K562 (cell line): ENCODE measurements at regions not wholly inside any gene's neighbourhood (a gene's known extent, or its start where the extent isn't known, plus 50 kb on each side); places are given as distances from the start of the nearest gene placed in this dataset.

ENCODE experiments used
- ATAC-seq: fragments of 200-7000 bp; cut with Tn5 transposase; 3 replicates; pipeline ENCODE4 v1.9.1; 2020; ENCODE audit warnings: moderate library complexity
- BruUV-seq: library from RNA; stranded (reverse); fragments of 400-500 nt; replicated peaks from 2 replicates; lab custom pipeline; 2021; lab: Mats Ljungman, UMichigan
- CTCF ChIA-PET: fragments of 300-600 bp; formaldehyde crosslinking; extraction: SDS; loops from one replicate; lab custom pipeline; 2021; ENCODE audit warnings: low intra/inter-chr PET ratio; lab: Yijun Ruan, JAX
- POLR2A ChIA-PET: fragments of 300-600, 350-650 bp; sonication (Branson Sonifier 250); formaldehyde crosslinking; extraction: SDS; loops from one replicate; lab custom pipeline; 2021; ENCODE audit warnings: antibody characterized with exemption, inconsistent platforms; lab: Yijun Ruan, JAX
- DNase-seq, 4 experiments: peaks; one replicate each; pipeline versions ENCODE4 v3.0.0 to v3.0.0-alpha.2; 2011 to 2018; ENCODE audit warnings: low spot score in 3 of 4, mixed read lengths in 3 of 4; ENCODE audit errors: extremely low read depth in 1 of 4
- FAIRE-seq: peaks from 2 replicates; lab custom pipeline; 2011; peaks lifted over from hg19 to GRCh38; lab: Jason Lieb, UNC
- H2AFZ ChIP-seq: 2 replicates; pipeline ENCODE4 v1.6.0; 2011; ENCODE audit warnings: low read depth, low read length, control low read depth, inconsistent platforms
- H3K27ac ChIP-seq: fragments of 200-600 bp; 3 replicates; pipeline ENCODE4 v1.8.0; 2011; ENCODE audit warnings: low read depth, mild to moderate bottlenecking, control low read depth, inconsistent platforms, low read length, moderate library complexity, mixed read lengths; ENCODE audit errors: extremely low read depth
- H3K27me3 ChIP-seq, 2 experiments: fragments of 300-600 bp in 1 of 2; 2 replicates in 1 of 2; 3 replicates in 1 of 2; pipeline versions ENCODE4 v1.6.0 to v1.8.0; 2011; ENCODE audit warnings: inconsistent platforms in 2 of 2, low read length in 2 of 2, mild to moderate bottlenecking in 1 of 2, mixed read lengths in 1 of 2, moderate library complexity in 1 of 2; ENCODE audit not compliant: control insufficient read depth in 2 of 2, insufficient read depth in 2 of 2
- H3K36me3 ChIP-seq: fragments of 300-600 bp; 3 replicates; pipeline ENCODE4 v1.8.0; 2011; ENCODE audit warnings: mild to moderate bottlenecking, low read length, inconsistent platforms; ENCODE audit not compliant: control insufficient read depth, insufficient read depth
- H3K4me1 ChIP-seq, 2 experiments: fragments of 200-600 bp in 1 of 2; replicated peaks in 1 of 2; 2 replicates in 1 of 2; 3 replicates in 1 of 2; pipeline versions ENCODE4 v1.5.1 to v1.8.0; 2011; ENCODE audit warnings: inconsistent platforms in 2 of 2, low read length in 2 of 2, mild to moderate bottlenecking in 1 of 2, mixed read lengths in 1 of 2, moderate library complexity in 1 of 2; ENCODE audit not compliant: control insufficient read depth in 2 of 2, insufficient read depth in 2 of 2
- H3K4me2 ChIP-seq: 2 replicates; pipeline ENCODE4 v1.6.1; 2011; ENCODE audit warnings: low read length, control low read depth, inconsistent platforms, mixed read lengths; ENCODE audit not compliant: insufficient read depth
- H3K4me3 ChIP-seq: fragments of 200-600 bp; sonication (generic), shearing (Covaris generic); 2 replicates; pipeline ENCODE4 v1.5.1; 2016; ENCODE audit warnings: control low read depth, inconsistent platforms
- H3K79me2 ChIP-seq: fragments of 200-600 bp; 3 replicates; pipeline ENCODE4 v1.8.0; 2011; ENCODE audit warnings: low read length, inconsistent platforms; ENCODE audit not compliant: control insufficient read depth, insufficient read depth
- H3K9ac ChIP-seq, 2 experiments: 2 replicates each; pipeline versions ENCODE4 v1.6.0 to v1.6.1; 2011; ENCODE audit warnings: low read depth in 2 of 2, low read length in 2 of 2, control low read depth in 1 of 2, inconsistent platforms in 1 of 2, mild to moderate bottlenecking in 1 of 2, mixed read lengths in 1 of 2; ENCODE audit not compliant: insufficient read depth in 1 of 2
- H3K9me1 ChIP-seq: one replicate; pipeline ENCODE4 v1.6.0; 2011; ENCODE audit warnings: inconsistent platforms, mild to moderate bottlenecking, low read length, moderate library complexity; ENCODE audit not compliant: control insufficient read depth, insufficient read depth
- H3K9me3 ChIP-seq: replicated peaks from 2 replicates; pipeline ENCODE4 v1.5.1; 2011; ENCODE audit warnings: low read depth, low read length, inconsistent platforms; ENCODE audit not compliant: control insufficient read depth, insufficient read depth
- H4K20me1 ChIP-seq: replicated peaks from 2 replicates; pipeline ENCODE4 v1.6.1; 2011; ENCODE audit warnings: low read length, inconsistent platforms, mixed read lengths; ENCODE audit not compliant: control insufficient read depth, insufficient read depth
- CEBPG ChIP-seq, 3 experiments: fragments of 200-800 bp in 1 of 3; sonication (Bioruptor generic) in 1 of 3; sonication (generic) in 1 of 3; formaldehyde crosslinking in 1 of 3; IDR thresholded peaks in 2 of 3; conservative IDR thresholded peaks in 1 of 3; 2 replicates each; pipeline versions ENCODE4 v1.6.1 to v1.8.0; 2016 to 2022; ENCODE audit warnings: missing compliant biosample characterization in 2 of 3, missing genetic modification characterization in 2 of 3, mild to moderate bottlenecking in 1 of 3, missing genetic modification reagents in 1 of 3
- HDAC2 ChIP-seq: fragments of 450-650 bp; IDR thresholded peaks from 2 replicates; pipeline ENCODE4 v1.6.1; 2016; ENCODE audit warnings: mild to moderate bottlenecking
- HNRNPLL ChIP-seq: fragments of 200-400 bp; formaldehyde crosslinking; IDR thresholded peaks from 2 replicates; pipeline ENCODE4 v1.6.1; 2017; ENCODE audit warnings: low read length, low read depth, mild to moderate bottlenecking; ENCODE audit not compliant: poor library complexity, severe bottlenecking
- MCM2 ChIP-seq: fragments of 450-650 bp; IDR thresholded peaks from 2 replicates; pipeline ENCODE4 v1.6.1; 2017; ENCODE audit warnings: low read depth, mild to moderate bottlenecking
- NCOA1 ChIP-seq: fragments of 450-650 bp; IDR thresholded peaks from 2 replicates; pipeline ENCODE4 v1.6.1; 2016; ENCODE audit warnings: low read depth
- RBM14 ChIP-seq: fragments of 200-400 bp; formaldehyde crosslinking; IDR thresholded peaks from 2 replicates; pipeline ENCODE4 v1.6.1; 2018; ENCODE audit warnings: low read depth, mild to moderate bottlenecking, low read length, moderate library complexity, borderline replicate concordance; ENCODE audit not compliant: insufficient read depth
- RBM25 ChIP-seq: fragments of 200-400 bp; formaldehyde crosslinking; IDR thresholded peaks from 2 replicates; pipeline ENCODE4 v1.6.1; 2018; ENCODE audit warnings: low read length, low read depth, moderate library complexity; ENCODE audit not compliant: severe bottlenecking
- RCOR1 ChIP-seq, 2 experiments: IDR thresholded peaks; 2 replicates each; pipeline ENCODE4 v1.6.1; 2012; ENCODE audit warnings: low read depth in 2 of 2, low read length in 2 of 2, borderline replicate concordance in 1 of 2, improper control_type of control experiment in 1 of 2
- RNF2 ChIP-seq: sonication (generic); IDR thresholded peaks from 2 replicates; pipeline ENCODE4 v1.6.1; 2016
- SAFB ChIP-seq: fragments of 200-400 bp; formaldehyde crosslinking; IDR thresholded peaks from 2 replicates; pipeline ENCODE4 v1.6.1; 2017; ENCODE audit warnings: low read depth, low read length, borderline replicate concordance
- TARDBP ChIP-seq: fragments of 450-650 bp; IDR thresholded peaks from 2 replicates; pipeline ENCODE4 v1.6.1; 2016
- ZBED1 ChIP-seq: IDR thresholded peaks from 2 replicates; pipeline ENCODE4 v1.6.1; 2014
- ZNF561 ChIP-seq: fragments of 450-650 bp; formaldehyde crosslinking; conservative IDR thresholded peaks from 2 replicates; pipeline ENCODE4 v1.4.0; 2020; ENCODE audit warnings: mild to moderate bottlenecking, moderate library complexity
- WGBS: fragments of 100-300 bp; shearing (Covaris generic); methylation state at CpG from one replicate; pipeline ENCODE4 v1.1.6; 2016; ENCODE audit warnings: low coverage, mixed read lengths; ENCODE audit not compliant: insufficient coverage; ENCODE audit errors: missing lambda C conversion rate; 5-methylcytosine and 5-hydroxymethylcytosine counted together
- in situ Hi-C: fragments of 300-500 bp; cut with MboI; formaldehyde crosslinking; loops from 4 replicates; pipeline ENCODE4 v1.15.0; 2018; ENCODE audit warnings: inconsistent platforms, mixed read lengths
- intact Hi-C: fragments of 100-400 bp; cut with micrococcal nuclease; formaldehyde crosslinking; loops from 2 replicates; pipeline ENCODE4 v1.14.2; 2022
- TF ChIP-seq, protein P1 (sequence below), 2 experiments: fragments of 200-800 bp in 1 of 2; sonication (Bioruptor generic) in 1 of 2; sonication (generic) in 1 of 2; formaldehyde crosslinking in 1 of 2; IDR thresholded peaks in 1 of 2; conservative IDR thresholded peaks in 1 of 2; 2 replicates each; pipeline versions ENCODE4 v1.5.0 to v1.6.1; 2016 to 2020; ENCODE audit warnings: missing compliant biosample characterization in 1 of 2, missing genetic modification characterization in 1 of 2, missing genetic modification reagents in 1 of 2
- TF ChIP-seq, protein P2 (sequence below): fragments of 450-650 bp; formaldehyde crosslinking; IDR thresholded peaks from 2 replicates; pipeline ENCODE4 v1.4.0; 2020; ENCODE audit warnings: mild to moderate bottlenecking, mixed read lengths

DNA sequence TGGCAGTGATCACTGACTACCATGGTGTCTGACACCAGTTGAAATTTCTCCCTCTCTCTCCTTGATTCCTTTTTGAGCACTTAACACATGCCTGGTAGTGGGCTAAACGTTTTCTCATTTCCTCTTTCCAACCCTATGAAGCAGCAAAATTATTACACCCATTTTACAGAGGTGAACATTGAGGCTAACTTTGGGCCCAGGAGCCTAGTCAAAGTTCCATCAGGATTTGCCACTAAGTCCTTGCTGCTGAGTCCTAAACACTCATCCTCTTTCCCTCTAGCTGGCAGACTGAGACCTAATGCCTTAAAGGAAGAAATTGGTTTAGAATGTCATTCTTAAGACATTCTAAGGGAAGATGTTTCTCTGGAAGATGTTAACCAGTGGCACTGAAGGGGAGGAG, 74.7 kb upstream of the IRX3 start:
- H4K20me1 ChIP-seq: no peaks in the 10 kb centered on the region
- TF ChIP-seq RBM25 (peak; percentile 85), NCOA1 (no peak)
- TF ChIP-seq, protein P1, sequence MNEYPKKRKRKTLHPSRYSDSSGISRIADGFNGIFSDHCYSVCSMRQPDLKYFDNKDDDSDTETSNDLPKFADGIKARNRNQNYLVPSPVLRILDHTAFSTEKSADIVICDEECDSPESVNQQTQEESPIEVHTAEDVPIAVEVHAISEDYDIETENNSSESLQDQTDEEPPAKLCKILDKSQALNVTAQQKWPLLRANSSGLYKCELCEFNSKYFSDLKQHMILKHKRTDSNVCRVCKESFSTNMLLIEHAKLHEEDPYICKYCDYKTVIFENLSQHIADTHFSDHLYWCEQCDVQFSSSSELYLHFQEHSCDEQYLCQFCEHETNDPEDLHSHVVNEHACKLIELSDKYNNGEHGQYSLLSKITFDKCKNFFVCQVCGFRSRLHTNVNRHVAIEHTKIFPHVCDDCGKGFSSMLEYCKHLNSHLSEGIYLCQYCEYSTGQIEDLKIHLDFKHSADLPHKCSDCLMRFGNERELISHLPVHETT (CRISPR knock-in tag; conservative IDR thresholded peaks at IDR 0.05 in 1 of 2, IDR thresholded peaks at IDR 0.05 in 1 of 2): no peak
- H3K9ac ChIP-seq: no peak overlapping the region
- DNase-seq (no peak), ATAC-seq (no peak), FAIRE-seq (no peak)
- intact Hi-C loops: no loop called here
- no peaks in the 10 kb centered on the region for H3K36me3 ChIP-seq
- 0% methylated on average over 1 of the region's 1 CpG for WGBS
- peaks cover 3 to 25% of the 10 kb centered on the region in 2 experiments; a peak in 3 of 5 replicates for H3K27me3 ChIP-seq
- no TSS peak for BruUV-seq
- no peaks in the 10 kb centered on the region for H3K79me2 ChIP-seq
- no peaks in the 10 kb centered on the region for H3K9me1 ChIP-seq
- no peak overlapping the region for H3K4me3 ChIP-seq
- in situ Hi-C loops: no loop called here
- H3K9me3 ChIP-seq: no peaks in the 10 kb centered on the region
- no peak overlapping the region for H3K4me2 ChIP-seq
- H3K27ac ChIP-seq: no peak overlapping the region
- no peak overlapping the region for H2AFZ ChIP-seq
- ChIA-PET POLR2A (no interaction called here), CTCF (no interaction called here)
- H3K4me1 ChIP-seq: no peaks in the 10 kb centered on the region

DNA sequence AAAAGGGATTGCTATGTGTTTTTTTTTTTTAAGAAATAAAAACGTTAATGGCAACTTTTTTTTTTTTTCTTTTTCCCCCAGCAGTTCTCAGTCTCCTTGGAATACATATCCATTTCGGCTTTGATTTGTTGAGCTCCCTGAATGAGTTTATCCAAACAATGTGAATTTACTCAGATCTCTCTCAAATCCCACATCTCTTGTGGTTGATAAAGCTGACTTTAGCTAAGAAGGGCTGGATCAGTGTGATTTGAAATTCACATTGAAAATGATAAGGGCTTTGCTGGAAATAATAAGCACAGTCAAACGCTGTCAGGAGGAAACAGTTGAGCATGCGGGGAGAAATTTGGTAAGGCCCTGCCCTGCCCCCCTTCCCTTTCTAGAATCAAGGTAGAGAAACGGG, 74.1 kb upstream of the IRX3 start:
- H3K9me3 ChIP-seq: no peaks in the 10 kb centered on the region
- H3K4me1 ChIP-seq: no peaks in the 10 kb centered on the region
- no peak overlapping the region for H2AFZ ChIP-seq
- FAIRE-seq (no peak), ATAC-seq (no peak), DNase-seq (no peak)
- no peak overlapping the region for H3K4me2 ChIP-seq
- no peak overlapping the region for H3K4me3 ChIP-seq
- H4K20me1 ChIP-seq: no peaks in the 10 kb centered on the region
- POLR2A ChIA-PET: no interaction called here
- no TSS peak for BruUV-seq
- no peak overlapping the region for H3K27ac ChIP-seq
- in situ Hi-C loops (no loop called here), intact Hi-C loops (no loop called here)
- H3K79me2 ChIP-seq: no peaks in the 10 kb centered on the region
- H3K27me3 ChIP-seq: peaks cover 3 to 25% of the 10 kb centered on the region in 2 experiments; a peak in 3 of 5 replicates
- no peaks in the 10 kb centered on the region for H3K9me1 ChIP-seq
- no peaks in the 10 kb centered on the region for H3K36me3 ChIP-seq
- no peak overlapping the region for H3K9ac ChIP-seq
- WGBS: 0% methylated on average over 5 of the region's 5 CpGs
- CTCF ChIA-PET: no interaction called here
- TF ChIP-seq MCM2 (no peak), ZNF561 (CRISPR knock-in tag) (no peak), RNF2 (no peak), HDAC2 (no peak), RBM14 (no peak), SAFB (no peak), HNRNPLL (no peak), ZBED1 (no peak), CEBPG (CRISPR knock-in tag; IDR thresholded peaks at IDR 0.05) (no peak), CEBPG (tag; conservative IDR thresholded peaks at IDR 0.05 in 1 of 2, IDR thresholded peaks at IDR 0.05 in 1 of 2) (no peak), TARDBP (no peak), RCOR1 (IDR thresholded peaks at IDR 0.05; ENCODE audit: borderline replicate concordance in 1 of 2, low read depth in 2 of 2, low read length in 2 of 2) (no peak)
- TF ChIP-seq, protein P2, sequence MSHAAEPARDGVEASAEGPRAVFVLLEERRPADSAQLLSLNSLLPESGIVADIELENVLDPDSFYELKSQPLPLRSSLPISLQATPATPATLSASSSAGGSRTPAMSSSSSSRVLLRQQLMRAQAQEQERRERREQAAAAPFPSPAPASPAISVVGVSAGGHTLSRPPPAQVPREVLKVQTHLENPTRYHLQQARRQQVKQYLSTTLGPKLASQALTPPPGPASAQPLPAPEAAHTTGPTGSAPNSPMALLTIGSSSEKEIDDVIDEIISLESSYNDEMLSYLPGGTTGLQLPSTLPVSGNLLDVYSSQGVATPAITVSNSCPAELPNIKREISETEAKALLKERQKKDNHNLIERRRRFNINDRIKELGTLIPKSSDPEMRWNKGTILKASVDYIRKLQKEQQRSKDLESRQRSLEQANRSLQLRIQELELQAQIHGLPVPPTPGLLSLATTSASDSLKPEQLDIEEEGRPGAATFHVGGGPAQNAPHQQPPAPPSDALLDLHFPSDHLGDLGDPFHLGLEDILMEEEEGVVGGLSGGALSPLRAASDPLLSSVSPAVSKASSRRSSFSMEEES (CRISPR knock-in tag): no peak
